Endodermal cell (in vitro differentiated cells): ENCODE measurements at regions not wholly inside any gene's neighbourhood (a gene's known extent, or its start where the extent isn't known, plus 50 kb on each side); places are given as distances from the start of the nearest gene placed in this dataset.

Experiments used
- DNase-seq: peaks from one replicate; pipeline ENCODE4 v3.0.0-alpha.2; 2017
- H3K27ac ChIP-seq: 2 replicates; pipeline ENCODE4 v1.5.1; 2013; ENCODE audit warnings: mild to moderate bottlenecking, low read depth, low read length, moderate library complexity
- H3K27me3 ChIP-seq: 2 replicates; pipeline ENCODE4 v1.6.1; 2013; ENCODE audit warnings: mild to moderate bottlenecking, low read length, moderate library complexity; ENCODE audit not compliant: insufficient read depth, control insufficient read depth, poor library complexity, severe bottlenecking
- H3K36me3 ChIP-seq: 2 replicates; pipeline ENCODE4 v1.7.0; 2013; ENCODE audit warnings: mild to moderate bottlenecking, low read length, moderate library complexity; ENCODE audit not compliant: control insufficient read depth, insufficient read depth
- H3K4me1 ChIP-seq: one replicate; pipeline ENCODE4 v1.7.0; 2013; ENCODE audit warnings: low read length; ENCODE audit not compliant: control insufficient read depth, insufficient read depth
- H3K4me3 ChIP-seq: 2 replicates; pipeline ENCODE4 v1.5.1; 2013; ENCODE audit warnings: mild to moderate bottlenecking, low read length, moderate library complexity
- H3K9ac ChIP-seq: 2 replicates; pipeline ENCODE4 v1.6.1; 2013; ENCODE audit warnings: mild to moderate bottlenecking, low read length, moderate library complexity; ENCODE audit not compliant: poor library complexity, severe bottlenecking; ENCODE audit errors: extremely low read depth
- H3K9me3 ChIP-seq: 2 replicates; pipeline ENCODE4 v1.6.1; 2013; ENCODE audit warnings: mild to moderate bottlenecking, low read length, moderate library complexity; ENCODE audit not compliant: control insufficient read depth
- H3K27ac Mint-ChIP-seq: 2 replicates; pipeline ENCODE4 v1.8.0; 2020; ENCODE audit warnings: mixed read lengths
- H3K27me3 Mint-ChIP-seq: 2 replicates; pipeline ENCODE4 v1.8.0; 2021; ENCODE audit warnings: mild to moderate bottlenecking, mixed read lengths; ENCODE audit not compliant: insufficient read depth
- H3K36me3 Mint-ChIP-seq: 2 replicates; pipeline ENCODE4 v1.8.0; 2020; ENCODE audit warnings: low read depth, mixed read lengths
- H3K4me1 Mint-ChIP-seq: 2 replicates; pipeline ENCODE4 v1.8.0; 2020; ENCODE audit warnings: mixed read lengths
- H3K4me3 Mint-ChIP-seq: 2 replicates; pipeline ENCODE4 v1.8.0; 2020; ENCODE audit warnings: mild to moderate bottlenecking, moderate library complexity, mixed read lengths
- H3K9me3 Mint-ChIP-seq: 2 replicates; pipeline ENCODE4 v1.8.0; 2020; ENCODE audit warnings: mild to moderate bottlenecking, mixed read lengths
- WGBS, 2 experiments: methylation state at CpG; one replicate each; pipeline versions ENCODE4 v1.1.5 to v1.1.7; 2013; ENCODE audit warnings: missing lambda C conversion rate in 2 of 2, mixed read lengths in 1 of 2; ENCODE audit not compliant: insufficient coverage in 1 of 2, insufficient read length in 1 of 2; 5-methylcytosine and 5-hydroxymethylcytosine counted together
- TF ChIP-seq, protein P1 (sequence below): fragments of 200-600 bp; sonication (generic); conservative IDR thresholded peaks from 2 replicates; pipeline ENCODE4 v1.5.0; 2021; ENCODE audit warnings: antibody characterized with exemption, mild to moderate bottlenecking

GRCh38 chr2:63675026-63675425 is 86.3 kb downstream of the MDH1 start:
- Histone ChIP-seq H3K27ac (no peak overlapping the region), H3K4me1 (peaks cover 6% of the 10 kb centered on the region), H3K9ac (no peak overlapping the region), H3K4me3 (no peak overlapping the region), H3K36me3 (no peaks in the 10 kb centered on the region), H3K9me3 (no peaks in the 10 kb centered on the region), H3K27me3 (no peaks in the 10 kb centered on the region)
- H3K27ac Mint-ChIP-seq, result no peak overlapping the region
- WGBS, 2 experiments, result 98 to 100% methylated on average over 1 of the region's 1 CpG
- no peaks in the 10 kb centered on the region for H3K36me3 Mint-ChIP-seq
- no peaks in the 10 kb centered on the region for H3K27me3 Mint-ChIP-seq
- TF ChIP-seq, protein P1, sequence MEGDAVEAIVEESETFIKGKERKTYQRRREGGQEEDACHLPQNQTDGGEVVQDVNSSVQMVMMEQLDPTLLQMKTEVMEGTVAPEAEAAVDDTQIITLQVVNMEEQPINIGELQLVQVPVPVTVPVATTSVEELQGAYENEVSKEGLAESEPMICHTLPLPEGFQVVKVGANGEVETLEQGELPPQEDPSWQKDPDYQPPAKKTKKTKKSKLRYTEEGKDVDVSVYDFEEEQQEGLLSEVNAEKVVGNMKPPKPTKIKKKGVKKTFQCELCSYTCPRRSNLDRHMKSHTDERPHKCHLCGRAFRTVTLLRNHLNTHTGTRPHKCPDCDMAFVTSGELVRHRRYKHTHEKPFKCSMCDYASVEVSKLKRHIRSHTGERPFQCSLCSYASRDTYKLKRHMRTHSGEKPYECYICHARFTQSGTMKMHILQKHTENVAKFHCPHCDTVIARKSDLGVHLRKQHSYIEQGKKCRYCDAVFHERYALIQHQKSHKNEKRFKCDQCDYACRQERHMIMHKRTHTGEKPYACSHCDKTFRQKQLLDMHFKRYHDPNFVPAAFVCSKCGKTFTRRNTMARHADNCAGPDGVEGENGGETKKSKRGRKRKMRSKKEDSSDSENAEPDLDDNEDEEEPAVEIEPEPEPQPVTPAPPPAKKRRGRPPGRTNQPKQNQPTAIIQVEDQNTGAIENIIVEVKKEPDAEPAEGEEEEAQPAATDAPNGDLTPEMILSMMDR, result no peak
- H3K4me1 Mint-ChIP-seq, result peaks cover 2% of the 10 kb centered on the region
- H3K9me3 Mint-ChIP-seq, result no peaks in the 10 kb centered on the region
- DNase-seq, result no peak
- H3K4me3 Mint-ChIP-seq, result no peak overlapping the region

- H3K36me3 ChIP-seq, result no peaks in the 10 kb centered on the region
- H3K9me3 ChIP-seq, result no peaks in the 10 kb centered on the region
- H3K27me3 ChIP-seq, result no peaks in the 10 kb centered on the region
- Mint-ChIP-seq H3K4me1 (peaks cover 2% of the 10 kb centered on the region), H3K9me3 (no peaks in the 10 kb centered on the region), H3K27me3 (no peaks in the 10 kb centered on the region), H3K4me3 (no peak overlapping the region), H3K27ac (no peak overlapping the region), H3K36me3 (no peaks in the 10 kb centered on the region)
- DNase-seq, result no peak
- no peak overlapping the region for H3K27ac ChIP-seq
- H3K4me1 ChIP-seq, result peaks cover 6% of the 10 kb centered on the region
- TF ChIP-seq, protein P1, result no peak
- H3K9ac ChIP-seq, result no peak overlapping the region
- H3K4me3 ChIP-seq, result no peak overlapping the region
- WGBS, 2 experiments, result 60 to 67% methylated on average over 2 of the region's 2 CpGs
Observed at GRCh38 chr2:63676135-63676534, 87.4 kb downstream of the MDH1 start.

DNA sequence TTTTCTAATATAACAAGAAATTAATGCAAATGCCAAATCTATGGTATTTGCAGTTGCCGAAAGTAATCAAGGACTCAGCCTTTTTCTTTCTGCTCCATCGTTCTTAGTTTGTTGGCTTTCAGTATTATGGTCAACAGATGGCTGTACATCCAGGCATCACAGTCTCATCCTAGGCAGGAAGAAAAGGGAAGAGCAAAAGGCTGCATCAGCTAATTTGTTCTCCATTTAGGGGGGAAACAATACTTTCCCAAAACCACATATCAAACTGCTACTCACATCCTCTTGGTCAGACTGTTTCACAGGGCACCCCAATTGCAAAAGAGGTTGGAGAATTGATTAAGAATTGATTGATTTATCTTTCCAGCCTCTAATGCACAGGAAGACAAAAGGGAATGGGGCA is 89.3 kb downstream of the MDH1 start:
- no peaks in the 10 kb centered on the region for H3K9me3 Mint-ChIP-seq
- Histone ChIP-seq H3K4me3 (no peak overlapping the region), H3K9ac (no peak overlapping the region), H3K27ac (no peak overlapping the region), H3K27me3 (no peaks in the 10 kb centered on the region), H3K4me1 (peaks cover 6% of the 10 kb centered on the region), H3K36me3 (no peaks in the 10 kb centered on the region), H3K9me3 (no peaks in the 10 kb centered on the region)
- no peak overlapping the region for H3K27ac Mint-ChIP-seq
- TF ChIP-seq, protein P1, result no peak
- no peaks in the 10 kb centered on the region for H3K27me3 Mint-ChIP-seq
- no peaks in the 10 kb centered on the region for H3K36me3 Mint-ChIP-seq
- no peak overlapping the region for H3K4me3 Mint-ChIP-seq
- H3K4me1 Mint-ChIP-seq, result peaks cover 2% of the 10 kb centered on the region
- 82% methylated on average over 2 of the region's 2 CpGs; no CpG with 5 or more reads in 1 of the 2 experiments for WGBS, 2 experiments
- DNase-seq, result no peak
